A549 (cell line): ENCODE measurements at regions not wholly inside any gene's neighbourhood (a gene's known extent, or its start where the extent isn't known, plus 50 kb on each side); places are given as distances from the start of the nearest gene placed in this dataset.

Experiments used
- ATAC-seq, 2 experiments: fragments of 200-7000 bp in 1 of 2; fragments of >200 bp in 1 of 2; cut with Nextera tagmentation in 1 of 2; cut with Tn5 transposase in 1 of 2; 3 replicates each; pipeline versions ENCODE4 v1.8.0 to v1.9.1; 2018 to 2020; ENCODE audit warnings: mild to moderate bottlenecking in 1 of 2, moderate library complexity in 1 of 2
- CTCF ChIA-PET: fragments of 300-600 bp; sonication (Branson Sonifier 250); formaldehyde crosslinking; extraction: SDS; loops from one replicate; lab custom pipeline; 2021; ENCODE audit warnings: antibody characterized with exemption, inconsistent platforms; lab: Yijun Ruan, JAX
- POLR2A ChIA-PET: fragments of 350-600 bp; formaldehyde crosslinking; extraction: SDS; loops from one replicate; lab custom pipeline; 2021; ENCODE audit warnings: antibody characterized with exemption, inconsistent platforms; lab: Yijun Ruan, JAX
- DNase-seq, 2 experiments: peaks; one replicate each; pipeline versions ENCODE4 v3.0.0 to v3.0.0-alpha.2; 2011 to 2016; ENCODE audit warnings: low read depth in 1 of 2, low spot score in 1 of 2
- FAIRE-seq: peaks from 2 replicates; lab custom pipeline; 2011; peaks lifted over from hg19 to GRCh38; lab: Jason Lieb, UNC
- H3K27ac ChIP-seq, 2 experiments: fragments of >200 bp; sonication (Bioruptor Twin); formaldehyde crosslinking; 3 replicates each; pipeline ENCODE4 v1.5.1; 2016 to 2017
- H3K4me1 ChIP-seq: fragments of >200 bp; sonication (Bioruptor Twin); formaldehyde crosslinking; 3 replicates; pipeline ENCODE4 v1.6.1; 2016
- H3K4me2 ChIP-seq: fragments of >200 bp; sonication (Bioruptor Twin); formaldehyde crosslinking; 3 replicates; pipeline ENCODE4 v1.6.1; 2016
- H3K4me3 ChIP-seq: fragments of >200 bp; sonication (Bioruptor Twin); formaldehyde crosslinking; 3 replicates; pipeline ENCODE4 v1.5.1; 2016
- H3K9me3 ChIP-seq: fragments of >200 bp; sonication (Bioruptor Twin); formaldehyde crosslinking; 3 replicates; pipeline ENCODE4 v1.6.1; 2016
- ATOH8 ChIP-seq: fragments of 250-450 bp; sonication (Bioruptor Pico); IDR thresholded peaks from 2 replicates; pipeline ENCODE4 v1.5.0; 2020; ENCODE audit warnings: low read depth, mild to moderate bottlenecking, moderate library complexity
- CBX8 ChIP-seq: fragments of 200-600 bp; sonication (generic); IDR thresholded peaks from 2 replicates; pipeline ENCODE4 v1.6.1; 2016
- CHD4 ChIP-seq: fragments of 200-600 bp; sonication (generic); IDR thresholded peaks from 2 replicates; pipeline ENCODE4 v1.6.1; 2016; ENCODE audit warnings: antibody characterized with exemption, mild to moderate bottlenecking, borderline replicate concordance
- E2F6 ChIP-seq: IDR thresholded peaks from 2 replicates; pipeline ENCODE4 v1.6.1; 2012; ENCODE audit warnings: low read depth, borderline replicate concordance
- ESRRA ChIP-seq: fragments of 150-350 bp; IDR thresholded peaks from 2 replicates; pipeline ENCODE4 v1.6.1; 2014; ENCODE audit warnings: mild to moderate bottlenecking, low read length, borderline replicate concordance
- FOXS1 ChIP-seq: fragments of 250-450 bp; sonication (Bioruptor Pico); IDR thresholded peaks from 2 replicates; pipeline ENCODE4 v1.5.0; 2020; ENCODE audit warnings: mild to moderate bottlenecking, moderate library complexity
- HES2 ChIP-seq: fragments of >200 bp; sonication (Bioruptor Twin); formaldehyde crosslinking; IDR thresholded peaks from 2 replicates; pipeline ENCODE4 v1.6.1; 2016
- HEYL ChIP-seq: fragments of 250-450 bp; sonication (Bioruptor Pico); IDR thresholded peaks from 2 replicates; pipeline ENCODE4 v1.8.0; 2021; ENCODE audit warnings: mild to moderate bottlenecking, moderate library complexity
- HMGXB4 ChIP-seq: fragments of 250-450 bp; sonication (Bioruptor Pico); IDR thresholded peaks from 2 replicates; pipeline ENCODE4 v1.5.0; 2021; ENCODE audit warnings: mild to moderate bottlenecking, moderate library complexity, borderline replicate concordance
- HOXB5 ChIP-seq: fragments of 250-450 bp; sonication (Bioruptor Pico); IDR thresholded peaks from 2 replicates; pipeline ENCODE4 v1.5.0; 2020; ENCODE audit warnings: mild to moderate bottlenecking, moderate library complexity
- JUN ChIP-seq, 2 experiments: fragments of >200 bp; sonication (Bioruptor Twin); formaldehyde crosslinking; IDR thresholded peaks; 2 replicates in 1 of 2; 3 replicates in 1 of 2; pipeline ENCODE4 v1.6.1; 2016 to 2017
- NFE2L2 ChIP-seq: fragments of 150-350 bp; conservative IDR thresholded peaks from 2 replicates; pipeline ENCODE4 v1.6.1; 2014; ENCODE audit warnings: low read length
- NR3C1 ChIP-seq: fragments of >200 bp; sonication (Bioruptor Twin); formaldehyde crosslinking; IDR thresholded peaks from 3 replicates; pipeline ENCODE4 v1.6.1; 2017
- PBX3 ChIP-seq: IDR thresholded peaks from 2 replicates; pipeline ENCODE4 v1.6.1; 2012
- PHF8 ChIP-seq: fragments of 200-600 bp; sonication (generic); IDR thresholded peaks from 2 replicates; pipeline ENCODE4 v1.6.1; 2016; ENCODE audit warnings: low read depth, mild to moderate bottlenecking, antibody characterized with exemption, moderate library complexity, borderline replicate concordance
- RARB ChIP-seq: fragments of 250-450 bp; sonication (Bioruptor Pico); IDR thresholded peaks from 2 replicates; pipeline ENCODE4 v1.8.0; 2021; ENCODE audit warnings: mild to moderate bottlenecking, moderate library complexity
- RCOR1 ChIP-seq: fragments of 150-350 bp; IDR thresholded peaks from 2 replicates; pipeline ENCODE4 v1.6.1; 2014; ENCODE audit warnings: antibody characterized with exemption, low read length, low read depth
- REST ChIP-seq: fragments of 200-600 bp; sonication (generic); IDR thresholded peaks from 2 replicates; pipeline ENCODE4 v1.6.1; 2016; ENCODE audit warnings: antibody characterized with exemption, mild to moderate bottlenecking, moderate library complexity
- RNF2 ChIP-seq: fragments of 200-600 bp; sonication (generic); IDR thresholded peaks from 2 replicates; pipeline ENCODE4 v1.6.1; 2016; ENCODE audit warnings: low read depth, mild to moderate bottlenecking, antibody characterized with exemption, moderate library complexity, borderline replicate concordance
- ZFP36 ChIP-seq: fragments of 450-650 bp; IDR thresholded peaks from 2 replicates; pipeline ENCODE4 v1.6.1; 2014; ENCODE audit warnings: borderline replicate concordance; ENCODE audit not compliant: partially characterized antibody
- ZNF302 ChIP-seq: fragments of 250-450 bp; sonication (Bioruptor Pico); IDR thresholded peaks from 2 replicates; pipeline ENCODE4 v1.9.0; 2021; ENCODE audit warnings: inconsistent platforms, mild to moderate bottlenecking, moderate library complexity
- WGBS: methylation state at CpG from one replicate; pipeline ENCODE4 v1.1.6; 2017; ENCODE audit errors: missing lambda C conversion rate; 5-methylcytosine and 5-hydroxymethylcytosine counted together

GRCh38 chr12:60437297-60437696 lies 841.5 kb downstream of the SLC16A7 start:
- Histone ChIP-seq H3K27ac (no peak overlapping the region), H3K4me3 (no peak overlapping the region), H3K4me2 (no peak overlapping the region), H3K9me3 (no peaks in the 10 kb centered on the region), H3K4me1 (no peaks in the 10 kb centered on the region)
- ATAC-seq (no peak), FAIRE-seq (no peak), DNase-seq (no peak)
- CTCF ChIA-PET: no interaction called here
- WGBS: 30% methylated on average over 1 of the region's 1 CpG
- POLR2A ChIA-PET: no interaction called here
- TF ChIP-seq PHF8 (no peak), HEYL (CRISPR knock-in tag) (no peak), REST (no peak), NFE2L2 (no peak), JUN (IDR thresholded peaks at IDR 0.05) (no peak), HOXB5 (CRISPR knock-in tag) (no peak), ESRRA (no peak), ATOH8 (no peak), ZNF302 (CRISPR knock-in tag) (no peak), CHD4 (no peak)

- POLR2A ChIA-PET: no interaction called here
- TF ChIP-seq E2F6: no peak
- TF ChIP-seq, all 56 proteins: peak for 0
- 29% methylated on average over 4 of the region's 4 CpGs for WGBS
- Histone ChIP-seq H3K9me3 (no peaks in the 10 kb centered on the region), H3K4me3 (no peak overlapping the region), H3K4me2 (no peak overlapping the region), H3K27ac (no peak overlapping the region), H3K4me1 (no peaks in the 10 kb centered on the region)
- ATAC-seq (no peak), FAIRE-seq (no peak), DNase-seq (no peak)
- CTCF ChIA-PET: no interaction called here
Observed at GRCh38 chr12:60441577-60441976, 845.7 kb downstream of the SLC16A7 start.

- CTCF ChIA-PET: no interaction called here
Observed at GRCh38 chr12:60451457-60451856, 855.6 kb downstream of the SLC16A7 start.

More at GRCh38 chr12:60451457-60451856, 855.6 kb downstream of the SLC16A7 start:
- ATAC-seq (no peak), FAIRE-seq (no peak), DNase-seq (no peak)
- Histone ChIP-seq H3K4me1 (peaks cover 6% of the 10 kb centered on the region; the same call in 2 of the 3 replicates), H3K9me3 (no peaks in the 10 kb centered on the region), H3K27ac (no peak overlapping the region), H3K4me3 (no peak overlapping the region), H3K4me2 (no peak overlapping the region)
- POLR2A ChIA-PET: no interaction called here
- TF ChIP-seq HMGXB4 (CRISPR knock-in tag) (no peak), CBX8 (no peak), RARB (no peak), E2F6 (no peak), ZFP36 (no peak), HEYL (CRISPR knock-in tag) (no peak), NR3C1 (no peak), HOXB5 (CRISPR knock-in tag) (no peak), FOXS1 (CRISPR knock-in tag) (no peak), PBX3 (no peak), RCOR1 (no peak), HES2 (no peak), ESRRA (no peak), RNF2 (no peak), ZNF302 (CRISPR knock-in tag) (no peak)
